ENCODE measurements at regions not wholly inside any gene's neighbourhood (a gene's known extent, or its start where the extent isn't known, plus 50 kb on each side); places are given as distances from the start of the nearest gene placed in this dataset.

DNA sequence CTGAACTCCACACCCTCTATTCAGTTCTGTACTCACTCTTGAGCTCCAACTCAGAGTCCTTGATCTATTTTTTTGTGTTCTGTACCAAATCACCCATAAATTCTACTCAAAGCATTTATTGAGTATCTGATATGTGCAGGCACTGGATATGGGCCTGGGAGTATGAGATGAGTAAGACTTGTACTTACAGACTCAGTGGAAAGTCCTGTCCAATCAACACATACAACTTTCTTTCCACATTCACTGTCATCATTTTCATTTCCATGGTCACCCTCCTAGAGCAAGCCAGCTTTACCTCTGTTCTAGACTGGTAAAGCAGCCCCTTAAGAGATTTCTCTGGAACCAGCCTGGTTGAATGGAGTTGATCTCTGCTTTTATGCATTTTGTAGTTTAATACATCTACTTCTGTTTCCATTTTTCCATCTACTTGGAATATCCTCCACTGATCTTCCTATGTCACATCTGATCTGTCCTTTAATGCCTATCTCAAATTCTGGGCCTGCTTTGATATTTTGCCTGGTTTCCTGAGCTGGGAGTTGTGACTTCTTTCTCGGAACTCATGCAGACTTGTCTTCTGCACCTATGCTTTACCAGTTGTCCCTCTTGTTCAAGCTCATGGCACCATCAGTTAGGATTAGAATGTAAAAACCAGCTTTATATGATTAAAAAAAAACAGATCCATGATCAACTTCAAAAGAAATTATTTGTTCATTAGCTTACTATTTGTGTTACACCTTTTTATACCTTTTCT, 96.9 kb upstream of the GLS start:
- DNase-seq = no peak

DNA sequence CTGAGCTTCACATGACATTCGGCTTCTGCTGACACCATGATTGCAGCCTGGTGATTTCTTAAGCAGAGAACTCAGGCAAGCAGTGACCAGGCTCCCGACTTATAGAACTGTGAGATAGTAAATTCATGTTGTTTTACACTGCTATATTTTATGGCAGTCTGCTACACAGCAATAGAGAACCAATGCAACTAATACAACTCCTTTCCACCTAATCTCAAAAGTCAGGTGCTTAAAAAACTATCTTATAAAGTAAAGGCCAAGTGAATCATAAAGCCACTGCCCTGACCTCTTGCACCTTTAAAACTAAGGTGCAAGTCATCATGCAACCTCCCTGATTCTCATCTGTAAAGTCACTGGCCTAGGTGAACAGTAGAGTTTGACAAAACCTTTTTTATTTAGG, 95.3 kb upstream of the GLS start:
- no peak for DNase-seq

GRCh38 chr2:190786404-190787166, 94.0 kb upstream of the GLS start:
- DNase-seq = no peak

DNA sequence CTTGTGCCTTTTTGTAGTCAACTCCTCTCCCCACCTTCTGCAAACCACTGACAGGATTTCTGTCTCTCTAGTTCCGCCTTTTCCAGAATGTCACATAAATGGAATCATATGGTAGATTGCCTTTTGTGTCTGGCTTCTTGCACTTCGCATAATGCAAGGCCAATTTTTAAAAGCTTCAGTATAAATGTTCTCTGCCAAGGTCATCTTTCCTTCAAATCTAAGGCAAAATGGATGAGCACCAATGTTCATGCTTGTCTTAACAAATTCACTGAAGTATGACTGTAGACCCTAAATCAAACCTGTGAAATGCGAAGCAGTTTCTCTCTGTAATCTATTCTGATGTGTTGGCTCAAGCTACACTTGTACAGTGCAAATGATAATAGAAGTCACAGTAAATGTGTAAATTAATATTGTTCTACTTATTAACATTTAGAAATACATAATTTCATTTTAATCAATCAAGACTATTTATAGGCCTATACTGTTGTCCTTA, 92.8 kb upstream of the GLS start:
- DNase-seq = no peak

DNA sequence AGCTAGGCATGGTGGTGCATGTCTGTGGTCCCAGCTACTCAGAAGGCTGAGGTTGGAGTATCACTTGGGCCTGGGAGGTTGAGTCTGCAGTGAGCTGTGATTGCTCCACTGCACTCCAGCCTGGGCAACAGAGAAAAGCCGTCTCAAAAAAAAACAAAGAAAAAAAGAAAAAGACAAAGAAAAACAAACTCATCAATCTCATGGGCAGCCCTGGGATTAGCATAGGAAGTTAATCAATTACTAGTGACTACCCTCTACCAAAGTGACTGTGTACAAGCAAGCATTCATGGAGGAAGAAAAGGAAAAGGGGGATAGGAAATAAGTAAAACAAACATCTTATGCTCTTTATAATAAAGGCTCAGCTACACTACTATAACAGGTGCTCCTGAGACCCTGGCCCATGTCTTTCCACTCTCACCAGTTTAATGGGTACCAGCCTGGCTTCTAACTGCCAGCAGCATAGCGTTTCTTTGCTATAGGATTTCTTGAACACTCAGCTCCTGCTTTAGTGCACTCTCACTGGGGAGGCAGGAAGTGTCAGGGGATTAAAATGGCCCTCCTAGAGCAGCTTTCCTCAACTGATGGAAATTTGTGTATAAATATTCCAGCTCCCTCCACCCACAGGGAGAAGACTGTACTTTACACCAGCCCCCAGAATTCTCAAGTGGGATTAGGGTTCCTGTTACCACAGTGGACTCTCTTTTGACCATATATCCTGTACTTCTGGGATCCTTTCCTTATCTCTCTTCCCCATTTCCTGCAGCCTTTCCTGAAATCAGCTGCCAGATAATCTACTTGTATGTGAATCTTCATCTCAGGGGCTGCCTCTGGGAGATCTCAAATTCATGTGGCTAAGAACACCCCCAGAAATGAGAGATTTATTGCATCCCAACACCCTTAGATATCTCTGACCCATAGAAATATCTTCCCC, 91.3 kb upstream of the GLS start:
- DNase-seq = no peak

- DNase-seq = no peak
Observed at GRCh38 chr2:190791347-190791975, 89.2 kb upstream of the GLS start.

GRCh38 chr2:190791976-190792575, 88.5 kb upstream of the GLS start:
- DNase-seq = no peak

- no peak for DNase-seq
Observed at GRCh38 chr2:190792956-190793888, 87.4 kb upstream of the GLS start.

GRCh38 chr2:190794377-190794776, 86.2 kb upstream of the GLS start:
- no peak for DNase-seq

DNA sequence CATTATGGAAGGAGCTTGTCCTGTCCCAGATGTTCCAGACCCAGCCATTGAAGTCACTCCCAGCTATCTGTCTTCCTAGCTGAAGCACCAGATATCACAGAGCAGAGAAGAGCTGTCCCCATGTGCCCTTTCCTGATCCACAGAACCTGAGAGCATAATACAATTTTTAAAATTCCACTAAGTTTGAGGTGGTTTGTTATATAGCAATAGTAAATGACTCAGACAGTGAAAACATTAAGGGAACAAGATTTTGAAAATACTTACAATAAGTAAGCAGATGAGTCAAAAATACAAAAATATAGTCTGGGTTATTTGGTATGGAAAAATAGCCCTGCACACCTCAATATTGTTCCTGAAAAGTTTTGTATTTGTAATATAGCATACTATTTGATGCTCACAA, 85.8 kb upstream of the GLS start:
- no peak for DNase-seq

GRCh38 chr2:190795686-190796085, 84.9 kb upstream of the GLS start:
- no peak for DNase-seq

GRCh38 chr2:190799999-190800398, 80.6 kb upstream of the GLS start:
- no peak for DNase-seq

GRCh38 chr2:190800528-190800927, 80.1 kb upstream of the GLS start:
- DNase-seq = no peak

- no peak for DNase-seq
Observed at GRCh38 chr2:190802129-190802528, 78.5 kb upstream of the GLS start.

GRCh38 chr2:190802626-190803209, 77.9 kb upstream of the GLS start:
- DNase-seq = no peak

- DNase-seq = peak; percentile 53
Observed at GRCh38 chr2:190804182-190804795, 76.3 kb upstream of the GLS start.

GRCh38 chr2:190805126-190805525, 75.5 kb upstream of the GLS start:
- no peak for DNase-seq

GRCh38 chr2:190805843-190806242, 74.8 kb upstream of the GLS start:
- DNase-seq = no peak

DNA sequence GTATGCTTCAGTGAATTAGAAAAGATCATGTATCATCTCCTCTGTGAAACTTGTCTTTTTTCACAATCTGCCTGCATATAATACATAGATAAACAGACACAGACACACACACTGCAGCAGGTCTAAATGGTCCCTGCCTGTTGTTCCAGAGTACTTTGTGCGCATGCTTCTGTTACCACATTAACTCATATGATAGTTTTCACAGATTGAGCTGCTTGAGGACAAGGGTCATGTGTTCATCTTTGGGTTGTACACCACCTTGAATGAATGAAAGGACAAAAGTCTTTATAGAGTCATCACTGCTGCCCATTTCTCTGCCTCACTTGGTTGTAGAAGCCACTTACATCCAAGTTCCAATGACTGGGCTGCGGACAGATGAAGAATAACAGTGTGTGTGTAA, 72.7 kb upstream of the GLS start:
- no peak for DNase-seq

Measured in left kidney (tissue), 1 donor.